HG02973 (cell line): ENCODE measurements at regions not wholly inside any gene's neighbourhood (a gene's known extent, or its start where the extent isn't known, plus 50 kb on each side); places are given as distances from the start of the nearest gene placed in this dataset.
"Not testable (repeated sequence)": the region's sequence is repeated elsewhere in the genome, so short reads cannot be mapped to it uniquely, and the experiment has no call there.

Source experiments
- ATAC-seq: cut with Tn5 transposase; IDR thresholded peaks from one replicate; pipeline ENCODE4 v1.9.1; 2021; ENCODE audit warnings: moderate library complexity; ENCODE audit not compliant: unreplicated experiment

DNA sequence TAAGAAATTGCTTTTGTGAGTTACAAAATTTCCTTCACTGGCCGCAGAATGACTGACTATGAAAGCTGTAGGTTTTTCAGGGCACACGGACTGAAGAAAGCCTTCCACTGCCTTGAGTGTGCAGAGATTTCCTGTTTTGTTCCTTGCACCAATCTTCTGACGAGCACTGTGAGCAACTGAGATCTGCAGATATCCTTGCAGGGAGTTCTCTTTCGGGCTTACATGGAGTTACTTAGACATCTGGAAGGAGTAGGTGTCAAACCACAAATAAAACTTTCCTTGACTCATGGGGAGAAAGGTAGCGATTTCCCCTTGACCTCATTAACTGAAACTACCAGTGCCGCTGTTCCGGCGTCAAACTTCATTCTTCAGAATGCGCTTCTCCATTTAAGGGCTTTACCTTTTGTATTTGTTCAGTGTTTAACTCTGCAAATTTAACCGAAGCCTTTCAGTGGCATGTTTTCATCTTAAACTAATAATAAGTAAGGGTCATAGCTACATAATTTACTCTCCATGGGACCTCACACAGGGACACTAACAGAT is 1175.3 kb downstream of the GATA3 start:
- no peak for ATAC-seq

DNA sequence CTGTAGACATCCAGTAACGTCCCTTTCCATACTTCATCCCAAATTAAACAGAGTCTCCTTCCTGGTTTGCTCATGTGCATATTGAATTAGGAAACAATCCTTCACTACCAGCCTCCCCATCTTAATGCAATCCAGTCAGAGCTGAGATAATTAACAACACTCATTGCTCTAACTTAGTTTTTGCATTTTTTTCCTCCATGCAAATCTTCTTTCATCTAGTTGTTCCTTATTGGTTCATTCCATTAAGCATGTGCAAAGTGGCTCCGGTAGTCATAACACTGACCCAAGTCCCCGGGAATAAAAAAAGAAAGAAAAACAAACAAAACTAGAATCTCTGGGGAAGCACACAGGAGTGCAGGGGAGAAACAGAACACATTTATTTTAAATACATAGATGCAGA is 1176.1 kb downstream of the GATA3 start:
- no peak for ATAC-seq

DNA sequence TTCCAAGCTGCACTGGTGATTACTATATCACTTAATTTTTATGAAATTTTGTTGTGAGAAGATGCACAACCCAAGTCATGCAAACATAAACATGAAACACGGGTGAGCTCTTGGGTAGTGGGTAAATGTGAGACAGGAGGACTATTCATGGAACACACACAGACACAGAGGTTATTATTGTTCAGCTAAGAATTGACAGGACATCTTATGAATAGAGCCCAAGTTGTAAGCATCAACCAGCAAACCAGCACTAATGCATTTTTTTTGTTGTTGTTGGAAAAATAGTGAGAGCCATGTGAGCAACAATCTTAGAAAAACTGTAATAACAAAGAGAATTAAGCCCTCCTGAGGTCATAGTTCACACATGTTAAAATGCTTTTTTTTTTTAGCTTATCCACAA is 1179.7 kb downstream of the GATA3 start:
- ATAC-seq: no peak

DNA sequence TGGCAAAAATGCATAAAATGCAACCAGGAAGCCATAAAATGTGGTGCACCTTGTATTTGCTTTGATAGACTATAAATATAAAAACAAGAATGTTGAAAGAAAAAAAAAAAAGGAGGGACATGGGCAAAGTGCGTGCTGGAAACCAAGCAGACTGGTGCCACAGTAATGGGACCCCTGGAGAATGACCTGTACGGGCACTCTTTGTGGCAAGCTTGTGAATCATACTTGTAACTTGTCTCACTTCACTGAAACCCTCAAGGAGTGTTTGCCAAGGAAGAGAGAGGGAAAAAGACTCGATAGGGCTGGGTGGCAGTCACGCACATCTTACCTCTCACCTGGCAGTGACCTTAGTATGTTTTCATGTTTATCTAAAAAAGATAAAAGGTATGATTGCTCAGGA is 1183.6 kb downstream of the GATA3 start:
- ATAC-seq: no peak

DNA sequence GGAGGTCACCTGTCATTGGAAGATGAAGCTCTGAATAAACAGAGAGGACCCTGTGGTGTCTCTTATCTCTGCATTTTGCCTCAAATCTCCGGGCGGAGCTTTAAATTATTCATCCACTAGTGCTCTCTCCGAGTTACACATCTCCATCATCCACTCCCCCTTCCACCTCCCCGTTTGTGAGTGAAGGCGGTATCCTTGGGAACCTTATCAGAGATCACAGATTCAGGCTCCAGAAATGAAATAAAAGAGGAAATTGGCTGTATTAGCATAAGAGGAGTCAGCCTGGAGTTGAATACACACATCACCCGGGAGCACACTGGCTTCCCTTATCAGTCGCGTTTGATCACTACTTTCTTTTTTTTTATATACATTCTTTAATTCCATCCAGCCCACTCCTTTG is 1184.8 kb downstream of the GATA3 start:
- ATAC-seq: no peak

DNA sequence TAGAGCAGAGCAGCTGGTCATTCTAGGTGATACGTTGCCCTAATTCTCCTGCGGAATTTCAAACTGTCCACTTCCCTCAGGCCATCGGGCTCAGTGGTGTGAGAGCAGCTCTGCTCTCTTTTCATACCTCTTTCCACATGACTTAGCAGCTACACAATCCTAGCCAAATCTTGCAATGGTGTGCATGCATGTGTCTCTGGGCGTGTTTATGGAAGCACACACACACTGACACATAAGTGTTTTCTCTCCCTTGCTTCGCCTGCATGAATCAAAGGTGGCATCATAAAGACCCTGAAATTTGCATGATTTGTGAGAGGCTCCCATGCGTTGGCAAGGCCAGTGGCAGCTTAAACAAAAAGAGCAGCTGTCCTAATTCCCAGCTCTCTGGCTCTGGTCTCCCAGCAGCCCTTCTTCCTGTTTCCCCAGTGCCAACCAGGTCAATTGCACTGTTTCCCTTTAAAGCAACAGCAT is 1189.5 kb downstream of the GATA3 start:
- no peak for ATAC-seq

DNA sequence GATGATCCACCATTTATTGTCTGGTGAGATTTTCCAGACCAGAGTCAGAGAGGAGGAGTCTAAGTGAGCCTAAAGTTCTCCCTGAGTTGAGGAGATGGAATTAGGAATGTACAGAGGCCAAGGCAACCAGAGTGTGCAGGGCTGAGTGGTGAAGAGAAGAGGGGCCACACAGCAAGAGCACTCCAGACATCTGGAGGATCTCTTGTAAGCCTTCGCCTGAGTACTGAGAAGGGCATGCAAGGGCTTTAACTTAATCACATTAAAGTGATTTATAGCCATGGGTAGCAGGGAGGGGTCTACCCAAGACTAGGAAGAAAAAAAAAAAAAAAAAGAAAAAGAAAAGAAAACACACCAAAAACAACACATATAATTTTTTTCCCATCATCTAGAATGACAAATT is 1190.4 kb downstream of the GATA3 start:
- no peak for ATAC-seq

DNA sequence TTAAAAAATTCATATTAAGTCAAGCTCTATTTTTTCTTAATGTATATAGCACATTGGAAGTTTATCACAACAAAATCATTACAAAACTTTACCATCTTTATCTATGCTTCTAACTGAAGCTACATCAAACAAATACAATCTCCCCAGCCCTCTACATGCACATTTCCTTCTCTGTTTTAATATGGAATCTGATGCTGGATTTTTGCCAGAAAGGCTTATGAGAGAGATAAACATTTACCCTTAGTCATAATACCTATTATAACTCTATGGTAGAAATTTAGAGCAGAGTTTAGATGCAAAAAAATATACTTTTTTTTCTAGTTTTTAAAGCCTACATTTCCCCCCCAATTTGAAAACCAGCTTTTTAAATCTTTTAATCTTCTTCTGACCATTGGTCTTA is 1198.6 kb downstream of the GATA3 start:
- ATAC-seq: no peak

DNA sequence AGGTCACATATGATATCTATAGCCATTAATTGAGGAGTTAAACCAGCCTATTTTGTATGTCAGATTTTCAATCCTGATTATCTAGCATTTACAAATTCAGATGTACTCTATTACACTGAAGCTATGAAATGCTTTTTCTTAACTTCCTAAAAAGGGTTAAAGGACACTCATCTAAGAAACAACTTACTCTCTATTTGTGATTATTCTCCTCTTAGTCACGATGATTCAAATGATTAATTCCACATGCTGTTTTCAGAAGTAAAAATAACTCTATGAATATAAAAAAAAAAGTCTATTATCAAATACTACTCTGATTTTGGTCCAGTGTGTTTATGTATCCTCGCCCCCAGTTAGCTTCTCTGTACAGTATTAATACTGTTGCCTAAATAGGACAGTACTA is 1199.9 kb downstream of the GATA3 start:
- no peak for ATAC-seq

DNA sequence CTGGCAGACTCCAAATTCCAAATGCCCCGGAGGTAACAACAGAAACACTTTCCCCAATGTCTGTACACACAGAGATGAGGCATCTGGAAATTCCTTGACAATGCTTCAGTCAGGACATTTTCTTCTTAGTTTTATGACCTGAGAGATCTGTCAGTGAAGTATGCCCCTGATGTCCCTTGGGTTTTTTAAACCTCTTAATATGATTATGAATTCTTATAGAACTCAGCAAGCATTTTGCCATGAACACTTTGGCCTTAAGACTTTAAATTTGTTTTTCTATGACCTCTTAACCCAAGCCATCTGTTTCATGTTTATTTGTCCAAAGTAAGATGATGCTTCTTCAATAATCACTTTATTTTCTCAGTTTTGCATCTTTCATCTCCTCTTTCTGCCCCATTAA is 1206.2 kb downstream of the GATA3 start:
- no peak for ATAC-seq

DNA sequence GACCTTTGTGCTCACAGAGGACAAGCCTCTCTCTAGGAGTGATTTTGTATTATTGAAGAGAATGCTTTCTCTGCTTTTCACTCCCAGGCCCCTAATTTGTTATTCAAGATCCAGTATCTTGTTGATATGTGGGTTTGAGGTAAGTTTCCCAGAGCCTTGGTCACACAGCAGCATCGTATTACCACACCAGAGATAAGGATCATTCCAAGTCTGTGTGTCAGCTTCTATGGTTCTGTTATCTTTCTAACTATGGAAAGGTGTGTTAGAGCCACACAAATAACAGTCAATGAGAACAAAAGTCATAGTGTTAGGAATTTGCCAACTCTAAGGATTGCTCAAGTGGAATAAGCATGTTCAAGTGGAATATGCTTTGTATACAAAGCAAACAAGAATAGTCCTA is 1208.3 kb downstream of the GATA3 start:
- ATAC-seq: no peak

DNA sequence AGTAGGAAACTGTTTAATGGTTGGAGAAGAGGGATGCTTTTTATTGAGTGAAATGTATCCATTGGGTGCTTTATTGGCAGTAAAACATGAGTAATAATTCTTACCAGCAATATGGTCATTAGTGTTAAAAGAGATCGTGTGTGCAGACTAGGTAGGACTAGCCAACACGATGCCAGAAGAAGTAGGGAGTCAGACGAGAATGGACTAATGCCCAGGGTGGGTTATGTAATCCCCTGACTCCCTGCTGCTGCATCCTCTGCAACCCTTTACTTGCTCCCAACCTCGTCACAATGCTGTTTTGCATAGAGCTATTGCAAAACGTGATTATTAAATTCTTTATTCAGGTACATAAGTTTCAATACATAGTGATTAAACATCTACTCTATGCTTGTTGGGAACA is 1213.7 kb downstream of the GATA3 start:
- no peak for ATAC-seq

DNA sequence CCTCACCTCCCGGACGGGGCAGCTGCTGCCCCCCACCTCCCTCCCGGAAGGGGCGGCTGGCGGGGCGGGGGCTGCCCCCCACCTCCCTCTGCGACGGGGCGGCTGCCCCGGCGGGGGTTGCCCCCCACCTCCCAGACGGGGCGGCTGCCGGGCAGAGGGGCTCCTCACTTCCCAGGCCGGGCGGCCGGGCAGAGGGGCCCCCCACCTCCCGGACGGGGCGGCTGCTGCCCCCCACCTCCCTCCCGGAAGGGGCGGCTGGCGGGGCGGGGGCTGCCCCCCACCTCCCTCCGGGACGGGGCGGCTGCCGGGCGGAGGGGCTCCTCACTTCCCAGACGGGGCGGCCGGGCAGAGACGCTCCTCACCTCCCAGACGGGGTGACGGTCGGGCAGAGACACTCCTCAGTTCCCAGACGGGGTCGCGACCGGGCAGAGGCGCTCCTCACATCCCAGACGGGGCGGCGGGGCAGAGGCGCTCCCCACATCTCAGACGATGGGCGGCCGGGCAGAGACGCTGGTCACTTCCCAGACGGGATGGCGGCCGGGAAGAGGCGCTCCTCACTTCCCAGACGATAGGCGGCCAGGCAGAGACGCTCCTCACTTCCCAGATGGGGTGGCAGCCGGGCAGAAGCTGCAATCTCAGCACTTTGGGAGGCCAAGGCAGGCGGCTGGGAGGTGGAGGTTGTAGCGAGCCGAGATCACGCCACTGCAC is 1218.8 kb downstream of the GATA3 start:
- not testable (repeated sequence) for ATAC-seq

DNA sequence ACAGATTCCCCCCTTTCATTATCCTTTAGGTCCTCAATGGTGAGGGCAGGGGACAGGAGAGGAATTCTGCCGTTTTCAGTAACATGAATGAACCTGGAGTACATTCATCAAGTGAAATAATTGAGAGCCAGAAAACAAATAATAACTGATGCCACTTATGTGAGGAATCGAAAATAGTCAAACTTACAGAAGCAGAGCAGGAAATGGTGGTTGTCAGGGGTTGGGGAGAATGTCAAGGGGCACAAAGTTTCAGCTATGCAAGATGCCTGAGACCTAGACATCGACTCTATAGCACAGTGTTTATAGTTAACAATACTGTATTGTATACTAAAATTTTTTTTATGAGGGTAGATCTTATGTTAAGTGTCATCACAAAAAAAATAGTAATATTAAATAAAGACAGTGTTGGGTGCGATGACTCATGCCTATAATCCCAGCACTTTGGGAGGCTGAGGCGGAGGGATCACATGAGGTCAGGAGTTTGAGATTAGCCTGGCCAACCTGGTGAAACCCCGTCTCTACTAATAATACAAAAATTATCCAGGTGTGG is 1219.8 kb downstream of the GATA3 start:
- no peak for ATAC-seq

DNA sequence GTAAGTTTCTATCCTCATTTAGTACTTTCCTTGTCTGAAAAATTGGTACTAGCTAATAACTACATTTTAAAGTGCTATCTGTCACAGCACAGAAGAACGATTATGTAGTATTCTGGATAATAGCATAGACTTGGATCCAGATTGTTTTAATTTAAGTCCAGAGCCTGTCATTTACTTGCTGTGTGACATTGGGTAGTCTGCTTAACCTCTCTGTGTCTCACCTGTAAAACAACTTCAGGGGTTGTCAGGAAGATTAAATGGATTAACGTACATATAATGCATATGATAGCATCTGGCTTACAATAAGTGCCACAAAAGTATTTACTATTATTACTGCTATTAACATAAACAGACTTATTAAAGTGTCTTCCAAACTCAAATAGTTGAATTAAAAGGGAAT is 1221.4 kb downstream of the GATA3 start:
- ATAC-seq: no peak

DNA sequence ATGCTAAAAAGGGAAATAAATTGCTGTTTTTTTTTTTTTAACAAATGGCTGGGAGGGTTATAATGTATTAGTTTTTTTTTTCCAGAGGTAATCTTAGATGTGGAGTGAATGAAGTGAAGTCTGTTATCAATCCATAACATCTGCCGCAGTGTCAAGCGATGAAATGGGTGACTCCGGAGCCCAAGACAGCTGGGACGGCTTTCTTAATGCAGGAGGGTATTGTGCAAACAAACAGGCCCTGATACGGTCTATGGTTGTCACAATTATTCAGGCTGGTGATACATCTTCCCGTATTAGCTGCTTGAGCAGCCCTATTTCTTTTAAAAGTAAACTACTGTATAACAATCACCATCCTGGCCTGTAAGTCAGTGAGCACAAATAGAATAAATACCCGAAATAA is 1231.2 kb downstream of the GATA3 start:
- no peak for ATAC-seq

DNA sequence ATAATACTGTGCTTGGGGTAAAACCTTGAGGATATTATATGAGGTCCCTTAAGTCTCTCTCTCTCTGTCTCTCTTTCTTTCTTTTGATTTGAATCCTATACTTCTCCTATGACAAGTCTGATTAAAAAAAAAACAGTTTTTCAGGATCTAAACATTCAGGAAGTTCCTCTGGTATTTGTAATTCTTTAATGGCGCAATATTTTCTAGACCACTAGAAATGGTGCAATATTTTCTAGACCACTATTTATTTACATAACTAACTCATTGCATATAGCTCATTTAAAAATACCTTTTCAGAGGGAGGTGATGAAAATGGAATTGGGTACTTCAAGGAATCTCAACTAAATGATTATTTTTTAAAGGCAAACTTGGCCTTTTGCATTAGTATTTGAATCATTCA is 1235.3 kb downstream of the GATA3 start:
- ATAC-seq: no peak

DNA sequence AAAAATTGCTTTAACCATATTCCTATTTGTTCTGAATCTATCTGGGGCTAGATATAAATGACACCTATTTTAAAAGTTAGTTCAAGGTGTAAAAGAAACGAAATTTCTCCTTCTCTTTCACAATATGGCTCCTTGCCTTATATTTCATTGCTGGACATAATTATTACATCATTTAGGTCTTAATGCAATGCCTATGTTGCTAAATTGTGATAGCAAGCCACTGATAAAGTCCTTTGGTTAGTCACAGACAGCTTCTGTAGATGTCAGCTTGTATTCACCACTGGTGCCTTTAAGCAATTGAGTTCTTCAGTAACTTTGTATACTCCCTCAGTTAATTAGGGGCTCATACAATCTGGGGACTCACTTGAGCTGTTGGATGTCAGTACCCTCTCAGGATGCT is 1236.6 kb downstream of the GATA3 start:
- ATAC-seq: no peak

DNA sequence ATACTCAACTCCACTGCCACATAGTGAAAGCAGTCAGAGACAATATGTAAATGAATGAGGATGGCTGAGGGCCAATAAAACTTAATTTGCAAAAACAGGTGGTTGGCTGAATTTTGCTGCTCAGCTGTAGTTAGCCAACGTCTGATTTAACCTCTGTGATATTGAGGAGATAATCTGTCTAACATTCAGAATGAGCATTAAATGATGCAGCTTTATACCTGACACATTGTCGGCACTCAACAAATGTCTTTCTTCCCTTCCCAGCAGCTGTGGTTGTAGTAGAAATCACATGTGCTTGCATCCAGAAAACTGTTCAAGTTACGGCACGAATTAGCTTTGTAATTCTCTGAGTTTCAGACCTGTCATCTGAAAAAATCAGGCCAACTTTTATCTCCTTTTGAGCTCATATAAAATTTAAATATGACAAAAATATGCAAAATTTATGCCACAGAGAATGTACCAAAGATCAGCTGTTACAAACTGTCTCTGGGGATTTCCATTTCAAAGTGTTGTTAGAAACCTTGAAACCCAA is 1239.7 kb downstream of the GATA3 start:
- peak; percentile 40 for ATAC-seq

DNA sequence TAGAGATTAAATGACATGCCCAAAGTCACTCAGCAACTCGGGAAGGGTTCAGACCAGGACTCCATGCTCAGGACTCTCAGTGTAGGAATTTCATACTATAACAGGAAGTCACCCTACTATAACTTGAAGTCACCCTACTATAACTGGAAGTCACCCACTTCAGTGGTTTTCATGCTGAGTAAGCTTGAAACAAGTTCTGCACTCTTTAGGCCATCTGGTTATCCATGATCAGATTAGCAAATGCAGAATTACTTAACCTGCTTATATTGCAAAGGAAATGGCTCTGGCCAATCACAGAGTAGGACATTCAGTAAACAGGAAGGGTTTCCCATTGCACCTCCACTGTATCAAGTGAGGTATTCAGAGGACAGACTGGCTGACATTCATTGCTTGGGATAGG is 1240.4 kb downstream of the GATA3 start:
- ATAC-seq: peak; percentile 93

DNA sequence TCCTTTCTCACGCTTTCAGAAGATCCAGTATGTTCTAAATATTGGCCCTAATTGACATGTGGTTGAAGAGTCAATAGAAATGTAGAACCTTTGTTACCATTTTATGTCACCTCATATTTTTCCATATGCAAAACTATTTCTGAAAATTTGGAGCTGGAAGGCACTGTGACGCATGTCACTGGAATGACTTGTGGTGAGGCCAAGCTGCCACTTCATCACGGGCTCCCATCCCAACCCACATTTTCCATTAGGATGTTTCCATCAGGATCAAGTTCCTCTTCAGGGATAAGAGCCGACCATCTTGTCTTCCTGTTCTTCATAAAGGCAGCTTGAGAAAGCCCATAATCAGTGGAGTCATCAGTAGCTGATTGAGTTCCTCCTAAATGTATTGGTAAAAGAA is 1241.7 kb downstream of the GATA3 start:
- no peak for ATAC-seq

DNA sequence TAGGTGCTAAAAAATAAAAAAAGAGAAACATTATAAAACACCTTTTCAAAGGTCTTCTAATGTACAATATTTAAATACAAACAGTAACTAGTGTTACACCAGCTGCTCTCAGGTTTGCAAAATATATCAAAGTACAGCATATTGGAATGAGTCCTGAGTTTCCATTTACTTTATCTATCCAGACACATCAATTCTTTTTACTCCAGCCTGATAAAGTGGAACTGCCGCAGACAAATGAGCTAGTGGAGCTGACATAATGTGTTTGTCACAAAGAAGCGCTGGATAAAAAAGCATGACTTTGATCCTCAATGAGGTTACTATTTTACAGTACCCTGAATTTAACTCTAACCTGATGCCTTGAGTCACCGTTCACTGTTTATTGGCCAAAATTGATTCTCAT is 1243.1 kb downstream of the GATA3 start:
- no peak for ATAC-seq

DNA sequence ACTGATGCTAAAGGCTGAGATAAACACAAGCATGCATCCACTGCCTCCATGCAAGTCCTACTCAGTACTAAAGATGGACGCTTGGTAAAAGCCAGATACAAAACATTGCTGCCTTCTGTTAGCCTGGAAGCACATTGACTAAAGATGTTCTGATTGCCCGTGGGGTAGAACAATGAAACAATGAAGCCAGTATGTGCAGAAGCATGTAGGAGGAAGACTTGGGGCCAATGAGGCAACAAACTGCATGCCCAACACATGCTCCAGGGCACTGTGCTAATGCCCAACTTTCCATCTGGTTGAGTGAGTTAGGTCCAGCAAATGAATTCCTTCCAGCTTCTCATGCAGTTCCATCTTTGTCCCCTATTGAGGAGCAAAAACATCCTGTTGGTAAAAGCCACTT is 1245.5 kb downstream of the GATA3 start:
- no peak for ATAC-seq
